ENCODE measurements at regions not wholly inside any gene's neighbourhood (a gene's known extent, or its start where the extent isn't known, plus 50 kb on each side); places are given as distances from the start of the nearest gene placed in this dataset.

DNA sequence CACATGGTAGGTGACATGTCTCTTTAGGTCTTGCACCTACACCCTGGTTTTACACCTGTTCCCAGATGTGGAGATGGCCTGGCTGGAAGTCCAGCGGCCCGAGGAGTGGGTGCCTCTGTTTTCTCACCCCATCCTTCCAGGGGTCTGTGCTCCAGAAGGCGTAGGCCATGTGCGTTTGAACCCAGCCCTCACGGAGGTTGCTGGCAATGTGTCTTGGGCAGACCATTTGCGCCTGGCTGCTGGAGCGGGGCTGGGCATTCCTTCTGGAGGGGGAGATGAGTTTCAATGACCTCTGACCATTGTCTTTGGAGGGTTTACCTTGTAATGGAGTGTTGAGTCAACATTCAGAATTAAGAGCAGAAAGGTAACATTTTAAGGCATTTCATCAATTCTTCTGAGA, 54.8 kb upstream of the ZNF536 start (continued):
- TF ChIP-seq, protein P1, sequence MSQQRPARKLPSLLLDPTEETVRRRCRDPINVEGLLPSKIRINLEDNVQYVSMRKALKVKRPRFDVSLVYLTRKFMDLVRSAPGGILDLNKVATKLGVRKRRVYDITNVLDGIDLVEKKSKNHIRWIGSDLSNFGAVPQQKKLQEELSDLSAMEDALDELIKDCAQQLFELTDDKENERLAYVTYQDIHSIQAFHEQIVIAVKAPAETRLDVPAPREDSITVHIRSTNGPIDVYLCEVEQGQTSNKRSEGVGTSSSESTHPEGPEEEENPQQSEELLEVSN (IDR thresholded peaks at IDR 0.05): no peak
- no peak for TF ChIP-seq RBBP5 (IDR thresholded peaks at IDR 0.05; ENCODE audit: borderline replicate concordance, low read depth, low read length)
- no peak for TF ChIP-seq KDM4A (IDR thresholded peaks at IDR 0.05; ENCODE audit: low read depth, low read length, severe bottlenecking)
- TF ChIP-seq SRF (IDR thresholded peaks at IDR 0.05; ENCODE audit: low read depth, low read length): no peak
- no peak for TF ChIP-seq TAF7 (optimal IDR thresholded peaks at IDR 0.05; ENCODE audit: borderline replicate concordance, low read depth, low read length)
- TF ChIP-seq HDAC2 (IDR thresholded peaks at IDR 0.05; ENCODE audit: borderline replicate concordance in 1 of 2, low read depth in 2 of 2, low read length in 2 of 2): no peak
- TF ChIP-seq, protein P2, sequence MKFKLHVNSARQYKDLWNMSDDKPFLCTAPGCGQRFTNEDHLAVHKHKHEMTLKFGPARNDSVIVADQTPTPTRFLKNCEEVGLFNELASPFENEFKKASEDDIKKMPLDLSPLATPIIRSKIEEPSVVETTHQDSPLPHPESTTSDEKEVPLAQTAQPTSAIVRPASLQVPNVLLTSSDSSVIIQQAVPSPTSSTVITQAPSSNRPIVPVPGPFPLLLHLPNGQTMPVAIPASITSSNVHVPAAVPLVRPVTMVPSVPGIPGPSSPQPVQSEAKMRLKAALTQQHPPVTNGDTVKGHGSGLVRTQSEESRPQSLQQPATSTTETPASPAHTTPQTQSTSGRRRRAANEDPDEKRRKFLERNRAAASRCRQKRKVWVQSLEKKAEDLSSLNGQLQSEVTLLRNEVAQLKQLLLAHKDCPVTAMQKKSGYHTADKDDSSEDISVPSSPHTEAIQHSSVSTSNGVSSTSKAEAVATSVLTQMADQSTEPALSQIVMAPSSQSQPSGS (IDR thresholded peaks at IDR 0.05; ENCODE audit: low read length): no peak

Measured in H1 (cell line).